GM18861 (cell line): ENCODE measurements at regions not wholly inside any gene's neighbourhood (a gene's known extent, or its start where the extent isn't known, plus 50 kb on each side); places are given as distances from the start of the nearest gene placed in this dataset.
"Not testable (repeated sequence)": the region's sequence is repeated elsewhere in the genome, so short reads cannot be mapped to it uniquely, and the experiment has no call there.

Experiments used
- ATAC-seq: cut with Tn5 transposase; IDR thresholded peaks from one replicate; pipeline ENCODE4 v1.9.1; 2021; ENCODE audit not compliant: unreplicated experiment

DNA sequence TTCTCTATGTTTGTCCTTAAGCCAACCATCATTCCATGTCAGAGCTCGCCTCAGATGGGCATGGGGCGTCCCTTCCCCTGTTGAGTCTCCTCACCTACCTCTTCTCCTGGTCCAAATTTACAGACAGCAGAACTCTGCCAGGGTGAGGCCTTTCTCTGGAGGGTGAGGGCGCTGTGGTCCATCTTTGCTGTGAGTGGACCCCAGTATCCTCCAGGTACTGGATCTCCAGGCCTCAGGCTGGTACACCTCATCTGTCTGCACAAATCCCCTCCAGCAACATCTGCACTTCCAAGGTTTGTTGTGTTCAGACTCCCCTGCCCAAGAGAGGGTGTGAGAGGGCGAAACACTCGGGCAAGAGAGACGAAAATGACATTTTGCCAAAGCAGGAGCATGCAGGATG is 63.9 kb upstream of the EDAR start:
- ATAC-seq, result no peak

DNA sequence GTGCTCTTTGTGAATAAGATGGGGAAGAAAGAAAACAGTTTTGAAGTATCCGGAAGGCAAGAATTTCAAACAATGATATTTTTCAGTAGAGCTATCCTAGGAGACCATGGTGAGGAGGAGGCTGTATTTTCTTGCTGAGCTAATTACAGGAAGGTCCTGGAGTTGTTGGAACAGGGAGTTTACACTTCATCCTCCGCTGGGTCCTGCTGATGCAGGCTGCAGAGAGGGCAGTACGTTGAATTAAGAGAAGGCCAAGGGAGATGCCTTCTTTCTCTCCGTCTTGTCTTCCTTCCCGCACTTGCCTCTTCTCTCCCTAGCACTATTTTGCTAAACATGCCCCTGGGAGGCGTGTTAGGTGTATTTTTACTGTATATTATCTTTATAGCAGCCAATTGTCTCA is 60.0 kb upstream of the EDAR start:
- no peak for ATAC-seq

DNA sequence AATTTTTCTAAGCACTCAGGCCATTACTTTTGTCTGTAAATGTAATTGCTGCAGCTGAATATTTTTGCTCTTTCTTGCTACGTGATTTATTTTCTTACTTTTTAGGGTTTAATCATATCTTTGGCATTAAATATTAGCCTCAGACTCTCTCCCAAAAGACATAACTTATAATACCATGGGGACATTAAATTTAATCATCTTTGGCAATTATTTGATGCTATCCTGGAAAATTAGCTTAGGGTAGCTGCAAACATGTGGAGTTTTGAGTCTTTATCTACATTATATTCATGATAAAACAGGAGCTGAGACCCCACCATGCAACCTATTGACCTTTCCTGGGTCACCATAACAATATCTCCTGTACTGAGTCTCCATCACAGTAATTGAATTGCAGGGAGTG is 59.1 kb upstream of the EDAR start:
- ATAC-seq, result no peak

DNA sequence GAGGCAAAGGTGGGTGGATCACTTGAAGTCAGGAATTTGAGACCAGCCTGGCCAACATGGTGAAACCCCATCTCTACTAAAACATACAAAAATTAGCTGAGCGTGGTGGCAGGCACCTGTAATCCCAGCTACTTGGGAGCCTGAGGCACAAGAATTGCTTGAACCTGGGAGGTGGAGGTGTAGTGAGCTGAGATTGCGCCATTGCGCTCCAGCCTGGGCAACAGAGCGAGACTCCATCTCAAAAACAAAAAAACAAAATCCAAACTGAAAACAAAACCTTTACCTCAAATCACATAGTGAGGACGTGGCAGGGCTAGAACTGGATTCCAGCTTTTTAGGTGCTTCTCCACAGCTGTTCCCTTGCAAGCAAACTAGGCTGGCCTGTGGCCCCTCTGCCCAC is 58.5 kb upstream of the EDAR start:
- not testable (repeated sequence) for ATAC-seq

DNA sequence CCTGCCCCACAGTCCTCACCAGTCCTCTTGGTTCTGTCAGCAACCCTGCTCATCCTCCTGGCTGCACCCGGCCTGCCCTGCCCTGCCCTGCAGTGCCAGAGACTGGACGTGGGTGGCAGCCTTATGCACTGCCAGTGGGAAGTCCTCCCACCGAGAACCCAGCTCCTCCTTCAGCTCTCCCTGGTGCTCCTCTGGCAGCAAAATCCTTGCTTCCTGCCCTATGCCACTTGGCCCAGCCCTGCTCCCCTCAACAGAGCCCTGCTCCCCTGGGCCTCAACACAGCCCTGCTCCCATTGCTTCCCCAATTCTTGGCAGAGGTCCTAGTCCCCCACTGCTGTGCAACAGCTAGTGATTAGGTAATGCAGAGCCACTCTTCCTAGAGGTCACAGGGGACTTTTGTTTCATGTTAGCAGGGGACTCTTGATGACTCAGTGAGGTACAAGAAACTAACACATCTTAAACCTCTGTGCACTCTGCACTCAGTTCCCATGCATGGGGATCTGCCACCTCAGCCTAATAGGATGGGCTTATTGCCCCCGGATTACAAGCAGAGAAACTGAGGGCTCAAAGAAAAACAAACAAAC is 58.0 kb upstream of the EDAR start:
- peak; percentile 80 for ATAC-seq

DNA sequence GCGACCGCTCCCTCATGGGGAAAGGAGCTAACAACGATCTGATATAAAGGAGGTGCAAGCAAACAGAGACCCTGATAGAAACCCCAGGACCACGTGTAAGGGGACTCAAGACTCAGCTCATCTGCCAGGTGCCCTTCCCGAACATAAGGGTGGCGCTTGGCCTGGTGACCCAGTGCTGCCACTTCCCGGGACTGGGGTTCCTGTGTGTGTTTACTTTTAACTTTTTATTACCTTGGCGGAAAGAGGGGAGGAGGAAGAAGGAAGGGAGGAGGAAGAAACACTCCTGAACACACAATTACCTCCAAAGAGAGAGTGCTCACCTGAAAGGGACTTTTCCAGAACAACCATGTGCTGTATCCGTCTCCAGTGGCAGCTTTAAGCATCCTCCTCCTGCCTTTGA is 56.5 kb upstream of the EDAR start:
- no peak for ATAC-seq

DNA sequence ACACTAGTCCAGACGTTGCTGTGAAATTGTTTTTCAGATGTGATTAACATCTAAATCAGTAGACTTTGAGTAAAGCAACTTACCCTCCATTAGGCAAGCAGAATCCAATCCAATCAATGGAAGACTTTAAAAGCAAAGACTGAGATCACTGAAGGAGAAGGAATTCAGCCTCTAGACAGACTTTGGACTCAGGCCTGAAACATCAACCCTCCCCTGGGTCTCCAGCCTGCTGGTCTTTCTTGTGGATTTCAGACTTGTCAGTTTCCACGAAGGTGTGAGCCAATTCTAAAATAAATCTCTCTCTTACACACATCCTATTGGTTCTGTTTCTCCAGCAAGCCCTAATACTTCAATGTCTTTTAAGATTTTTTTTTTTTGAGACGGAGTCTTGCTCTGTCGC is 50.0 kb upstream of the EDAR start:
- no peak for ATAC-seq
